IPS-18a (cell line): ENCODE measurements at regions not wholly inside any gene's neighbourhood (a gene's known extent, or its start where the extent isn't known, plus 50 kb on each side); places are given as distances from the start of the nearest gene placed in this dataset.

Experiments
- H3K27ac ChIP-seq: one replicate; pipeline ENCODE4 v1.5.1; 2013; ENCODE audit warnings: low read length
- H3K27me3 ChIP-seq: one replicate; pipeline ENCODE4 v1.6.1; 2013; ENCODE audit warnings: mild to moderate bottlenecking, low read length; ENCODE audit not compliant: control insufficient read depth, insufficient read depth
- H3K36me3 ChIP-seq: one replicate; pipeline ENCODE4 v1.6.1; 2013; ENCODE audit warnings: low read depth, low read length; ENCODE audit not compliant: control insufficient read depth
- H3K4me1 ChIP-seq: one replicate; pipeline ENCODE4 v1.6.1; 2013; ENCODE audit warnings: low read depth, low read length; ENCODE audit not compliant: control insufficient read depth
- H3K4me3 ChIP-seq: one replicate; pipeline ENCODE4 v1.5.1; 2013; ENCODE audit warnings: low read length
- H3K9ac ChIP-seq: one replicate; pipeline ENCODE4 v1.6.1; 2013; ENCODE audit warnings: mild to moderate bottlenecking, low read length, moderate library complexity
- H3K9me3 ChIP-seq: one replicate; pipeline ENCODE4 v1.6.1; 2013; ENCODE audit warnings: low read depth, low read length; ENCODE audit not compliant: control insufficient read depth

DNA sequence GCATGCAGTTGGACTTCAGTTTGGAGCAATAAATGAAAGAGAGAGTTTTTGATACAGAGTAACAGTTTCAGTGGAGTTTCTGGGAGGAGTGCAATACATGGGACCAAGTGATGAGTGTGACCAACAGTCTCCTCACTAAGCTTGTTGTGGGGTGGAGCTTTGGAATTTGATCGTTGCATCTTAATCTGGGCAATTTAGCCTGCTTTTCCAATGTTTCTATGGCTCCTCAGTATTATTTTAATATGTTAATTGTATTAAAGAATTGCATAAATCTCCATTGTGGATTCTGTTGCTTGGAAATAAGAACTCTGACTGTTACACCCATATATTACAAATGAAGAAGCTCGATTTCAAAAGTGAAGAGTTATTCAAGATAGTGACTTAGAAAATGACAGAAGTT is 446.6 kb upstream of the LRATD1 start:
- Histone ChIP-seq H3K27me3 (no peaks in the 10 kb centered on the region), H3K4me3 (no peak overlapping the region), H3K9me3 (peaks cover 2% of the 10 kb centered on the region), H3K9ac (no peak overlapping the region), H3K4me1 (no peaks in the 10 kb centered on the region), H3K27ac (no peak overlapping the region), H3K36me3 (no peaks in the 10 kb centered on the region)

DNA sequence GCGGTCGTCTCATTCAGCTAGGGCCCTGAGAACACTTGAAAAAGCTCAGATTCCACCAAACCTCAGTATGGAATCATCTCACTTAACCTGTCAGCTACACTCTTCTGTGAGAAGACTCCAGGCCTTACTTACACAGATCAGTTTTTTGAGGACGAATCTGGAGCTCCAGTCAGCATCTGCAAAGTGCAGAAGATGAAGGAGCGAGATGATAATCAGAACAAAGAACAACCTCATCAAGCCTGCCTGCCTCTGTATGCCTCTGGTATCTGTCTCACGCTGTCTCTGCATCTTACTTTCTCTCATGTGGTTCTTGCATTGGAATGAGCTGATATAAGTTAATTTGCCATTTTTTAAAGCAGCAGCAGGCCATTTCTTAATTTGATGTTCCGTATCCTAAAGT is 444.1 kb upstream of the LRATD1 start:
- H3K9me3 ChIP-seq = peaks cover under 1% of the 10 kb centered on the region
- no peak overlapping the region for H3K9ac ChIP-seq
- H3K36me3 ChIP-seq = no peaks in the 10 kb centered on the region
- no peaks in the 10 kb centered on the region for H3K4me1 ChIP-seq
- no peak overlapping the region for H3K4me3 ChIP-seq
- H3K27me3 ChIP-seq = no peaks in the 10 kb centered on the region
- no peak overlapping the region for H3K27ac ChIP-seq

DNA sequence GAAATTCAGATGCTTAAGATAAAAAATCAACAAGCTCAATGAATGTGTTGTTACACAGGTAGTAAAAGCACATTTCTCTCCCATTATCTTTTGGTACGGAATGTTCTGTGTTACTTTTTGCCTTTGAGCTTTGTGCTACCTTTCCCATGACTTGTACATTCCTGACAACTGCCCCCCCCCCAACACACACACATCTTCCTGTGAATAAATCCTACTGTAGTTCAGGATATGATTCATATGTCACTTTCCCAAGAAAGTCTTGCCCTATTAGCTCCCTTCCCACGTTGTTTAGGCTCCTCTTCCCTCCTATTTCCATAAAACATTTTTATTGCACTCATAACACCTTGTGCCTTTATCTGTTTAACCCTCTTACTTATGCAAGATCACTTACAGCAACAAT is 442.6 kb upstream of the LRATD1 start:
- H3K4me1 ChIP-seq = no peaks in the 10 kb centered on the region
- no peak overlapping the region for H3K4me3 ChIP-seq
- no peaks in the 10 kb centered on the region for H3K36me3 ChIP-seq
- no peak overlapping the region for H3K27ac ChIP-seq
- no peak overlapping the region for H3K9ac ChIP-seq
- no peaks in the 10 kb centered on the region for H3K27me3 ChIP-seq
- H3K9me3 ChIP-seq = no peaks in the 10 kb centered on the region

DNA sequence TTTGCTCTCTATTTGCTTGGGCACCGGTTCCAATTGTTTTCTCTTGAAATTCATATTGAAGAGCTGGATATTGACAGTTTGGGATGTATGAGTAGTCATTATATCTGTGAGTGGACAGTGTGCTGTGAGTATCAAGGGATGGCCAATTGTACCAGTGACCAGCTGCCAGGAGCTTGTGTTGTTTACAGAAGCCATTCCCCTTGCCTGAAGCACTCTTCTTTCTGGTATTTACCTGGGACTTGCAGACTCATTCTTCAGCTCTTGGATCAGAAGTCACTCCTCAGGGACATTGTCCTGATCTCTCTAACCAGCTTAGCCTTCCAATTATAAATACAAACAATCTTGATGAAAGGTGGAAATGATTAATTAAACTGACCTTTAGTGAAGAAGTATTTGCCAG is 438.3 kb upstream of the LRATD1 start:
- Histone ChIP-seq H3K36me3 (no peaks in the 10 kb centered on the region), H3K9me3 (no peaks in the 10 kb centered on the region), H3K4me3 (no peak overlapping the region), H3K9ac (no peak overlapping the region), H3K27me3 (no peaks in the 10 kb centered on the region), H3K4me1 (peaks cover 18% of the 10 kb centered on the region), H3K27ac (no peak overlapping the region)

DNA sequence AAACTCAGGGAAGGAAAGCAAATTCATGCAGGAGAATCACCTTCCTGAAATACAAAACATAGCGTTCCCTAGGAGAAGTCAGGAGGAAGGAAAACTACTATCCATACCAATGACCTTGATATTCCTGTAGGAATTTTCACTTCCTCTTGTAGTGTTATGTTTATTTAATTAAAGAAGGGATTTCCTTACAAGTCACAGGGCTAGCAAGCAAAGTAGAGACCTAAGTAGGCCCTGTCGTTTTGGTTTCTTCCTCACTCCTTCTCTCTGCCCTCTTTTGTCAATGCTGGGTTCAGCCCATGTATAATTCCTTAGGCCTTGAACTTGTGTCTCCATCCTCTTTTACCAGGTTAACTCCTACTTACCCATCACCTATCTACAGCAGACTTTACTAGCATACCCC is 435.2 kb upstream of the LRATD1 start:
- Histone ChIP-seq H3K9ac (no peak overlapping the region), H3K36me3 (no peaks in the 10 kb centered on the region), H3K27me3 (no peaks in the 10 kb centered on the region), H3K4me1 (peaks cover 18% of the 10 kb centered on the region), H3K9me3 (no peaks in the 10 kb centered on the region), H3K4me3 (no peak overlapping the region), H3K27ac (no peak overlapping the region)

DNA sequence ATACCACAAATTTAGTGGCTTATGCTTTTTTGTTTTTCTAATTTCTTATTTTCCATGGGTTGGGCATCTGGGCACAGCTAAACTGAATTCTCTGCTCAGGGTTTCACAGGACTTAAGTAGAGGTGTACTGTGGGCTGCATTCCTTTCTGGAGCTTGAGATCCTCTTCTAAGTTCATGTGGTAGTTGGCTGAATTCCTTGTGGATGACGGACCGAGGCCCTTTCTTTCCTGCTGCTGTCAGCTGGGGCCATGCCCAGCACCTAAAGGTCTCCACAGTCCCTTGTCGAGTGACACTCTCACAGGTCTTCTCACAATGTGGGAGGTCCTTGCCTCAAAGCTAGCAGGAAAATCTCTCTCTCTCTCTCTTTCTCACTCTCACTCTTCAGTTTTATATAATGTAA is 433.5 kb upstream of the LRATD1 start:
- Histone ChIP-seq H3K27me3 (no peaks in the 10 kb centered on the region), H3K9me3 (no peaks in the 10 kb centered on the region), H3K4me1 (peaks cover 18% of the 10 kb centered on the region), H3K27ac (no peak overlapping the region), H3K36me3 (no peaks in the 10 kb centered on the region), H3K4me3 (no peak overlapping the region), H3K9ac (no peak overlapping the region)

DNA sequence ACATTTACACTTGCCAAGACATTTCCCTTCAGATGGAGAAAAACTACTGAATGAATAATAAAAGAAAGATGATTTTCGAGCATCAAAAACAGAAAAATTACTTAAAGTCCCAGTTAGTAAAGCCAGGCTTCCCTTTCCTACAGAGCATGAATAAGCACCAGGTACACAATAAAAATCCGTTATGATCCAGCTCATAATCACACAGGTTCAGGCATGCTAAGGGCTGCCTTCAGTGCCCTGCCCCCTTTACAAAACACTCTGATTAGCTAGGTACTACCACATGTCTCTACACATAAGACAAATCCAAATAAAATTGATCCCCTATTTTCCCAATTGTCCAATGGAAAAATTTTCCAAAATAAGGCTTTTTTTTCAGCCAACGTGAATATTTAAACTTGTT is 413.2 kb upstream of the LRATD1 start:
- no peaks in the 10 kb centered on the region for H3K4me1 ChIP-seq
- no peaks in the 10 kb centered on the region for H3K36me3 ChIP-seq
- no peak overlapping the region for H3K9ac ChIP-seq
- H3K27me3 ChIP-seq = no peaks in the 10 kb centered on the region
- no peaks in the 10 kb centered on the region for H3K9me3 ChIP-seq
- H3K4me3 ChIP-seq = no peak overlapping the region
- no peak overlapping the region for H3K27ac ChIP-seq

DNA sequence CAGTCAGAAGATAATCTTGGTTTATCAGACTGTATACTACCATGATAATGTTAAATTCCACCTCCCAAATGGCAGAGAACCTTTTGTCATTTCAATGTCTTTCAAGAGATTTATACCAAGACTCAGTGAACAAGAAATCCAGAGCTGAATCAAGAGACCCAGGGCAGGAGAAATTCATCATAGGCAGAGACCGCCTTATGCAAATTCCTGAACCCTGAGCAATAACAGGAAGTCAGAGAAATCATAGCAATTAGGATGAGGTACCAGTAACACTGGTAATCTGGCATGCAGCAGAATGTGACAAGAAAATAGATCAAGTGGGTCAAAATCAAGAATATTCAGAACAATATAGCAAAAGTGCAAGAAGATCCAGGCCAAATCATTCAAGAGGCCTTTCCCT is 412.4 kb upstream of the LRATD1 start:
- Histone ChIP-seq H3K9ac (no peak overlapping the region), H3K9me3 (no peaks in the 10 kb centered on the region), H3K36me3 (no peaks in the 10 kb centered on the region), H3K27ac (no peak overlapping the region), H3K27me3 (no peaks in the 10 kb centered on the region), H3K4me1 (no peaks in the 10 kb centered on the region), H3K4me3 (no peak overlapping the region)

DNA sequence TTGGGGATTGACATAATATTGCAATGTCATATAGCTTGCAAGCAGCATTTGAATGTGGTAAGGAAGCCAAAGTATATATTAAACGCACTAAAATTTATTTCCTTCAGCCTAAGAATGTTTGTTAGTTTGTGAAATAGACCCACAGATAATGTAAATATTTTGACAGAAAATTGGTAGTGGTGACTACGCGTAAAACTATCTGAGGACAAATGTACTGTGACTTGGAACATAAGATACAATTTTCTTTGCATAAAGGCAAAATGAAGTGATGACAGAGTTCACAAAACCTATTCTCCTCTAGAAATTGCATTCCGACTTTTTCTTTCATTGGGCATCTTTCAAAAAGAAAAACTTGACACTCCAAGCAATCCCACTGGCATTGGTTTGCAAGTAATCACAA is 411.1 kb upstream of the LRATD1 start:
- Histone ChIP-seq H3K27ac (no peak overlapping the region), H3K36me3 (no peaks in the 10 kb centered on the region), H3K27me3 (no peaks in the 10 kb centered on the region), H3K4me3 (no peak overlapping the region), H3K4me1 (no peaks in the 10 kb centered on the region), H3K9me3 (no peaks in the 10 kb centered on the region), H3K9ac (no peak overlapping the region)

DNA sequence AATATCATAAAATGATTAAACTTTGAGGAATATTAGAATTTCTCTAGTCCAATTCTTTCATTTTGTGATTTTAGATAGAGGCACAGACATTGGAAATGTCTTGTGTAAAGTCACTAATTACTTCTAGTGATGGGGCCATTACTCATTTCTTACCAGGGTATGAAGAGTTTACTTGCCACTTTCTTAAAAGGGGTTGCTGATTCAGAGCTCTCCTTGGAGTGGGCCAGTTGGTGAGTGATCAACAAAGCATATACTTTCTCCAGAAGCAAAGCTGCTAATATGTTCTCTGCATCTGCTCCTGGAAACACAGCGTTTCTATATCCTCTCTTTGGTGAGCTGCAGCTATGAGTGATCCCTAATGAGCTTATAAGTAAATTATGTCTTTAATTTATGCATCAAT is 408.9 kb upstream of the LRATD1 start:
- H3K9me3 ChIP-seq = no peaks in the 10 kb centered on the region
- H3K9ac ChIP-seq = no peak overlapping the region
- no peak overlapping the region for H3K4me3 ChIP-seq
- no peak overlapping the region for H3K27ac ChIP-seq
- H3K27me3 ChIP-seq = no peaks in the 10 kb centered on the region
- H3K36me3 ChIP-seq = no peaks in the 10 kb centered on the region
- no peaks in the 10 kb centered on the region for H3K4me1 ChIP-seq

DNA sequence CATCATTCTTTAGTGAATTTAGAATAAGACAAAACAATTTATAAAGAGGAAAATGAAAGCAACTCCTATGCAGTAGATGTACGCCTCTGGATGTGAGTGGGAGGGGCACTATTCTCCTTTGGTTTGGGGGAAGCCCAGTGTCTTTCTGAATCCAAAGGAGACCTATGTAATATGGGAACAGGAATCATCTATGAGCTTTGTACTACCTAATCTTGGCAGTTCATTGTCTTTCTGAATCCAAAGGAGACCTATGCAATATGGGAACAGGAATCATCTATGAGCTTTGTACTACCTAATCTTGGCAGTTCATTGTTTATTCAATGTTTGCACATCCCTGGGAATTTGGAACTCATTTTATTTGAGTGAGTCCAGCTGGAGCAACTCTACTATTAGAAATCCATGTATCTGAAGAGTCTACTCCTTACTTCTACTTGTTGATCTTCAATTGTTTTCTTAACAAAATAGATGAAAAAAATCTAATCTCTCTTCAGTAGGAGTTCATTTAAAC is 401.1 kb upstream of the LRATD1 start:
- peaks cover 34% of the 10 kb centered on the region for H3K4me1 ChIP-seq
- no peak overlapping the region for H3K27ac ChIP-seq
- H3K9me3 ChIP-seq = no peaks in the 10 kb centered on the region
- H3K4me3 ChIP-seq = peak overlapping the region; percentile 1
- H3K9ac ChIP-seq = no peak overlapping the region
- H3K36me3 ChIP-seq = no peaks in the 10 kb centered on the region
- H3K27me3 ChIP-seq = peaks cover 19% of the 10 kb centered on the region

DNA sequence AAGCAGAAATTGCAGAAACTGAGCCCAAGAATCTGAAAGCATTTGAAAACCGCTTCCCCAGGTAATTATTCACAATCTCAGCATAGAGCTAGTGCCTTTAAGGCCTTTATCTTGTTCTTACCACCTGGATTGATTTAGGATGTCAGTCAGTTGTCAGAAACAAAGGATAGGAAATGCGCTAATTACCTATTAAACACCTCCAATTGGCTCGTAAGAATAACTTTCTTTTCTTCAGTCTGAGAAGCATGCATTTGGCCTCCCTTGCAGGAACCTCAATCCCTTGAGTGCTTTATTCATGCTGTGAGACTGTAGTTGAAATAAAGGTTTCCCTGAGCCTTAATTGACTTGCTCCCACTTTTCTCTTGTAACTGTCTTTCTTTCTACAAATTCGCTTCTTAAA is 400.3 kb upstream of the LRATD1 start:
- peaks cover 34% of the 10 kb centered on the region for H3K4me1 ChIP-seq
- H3K9me3 ChIP-seq = no peaks in the 10 kb centered on the region
- H3K9ac ChIP-seq = no peak overlapping the region
- peak overlapping the region; percentile 1 for H3K4me3 ChIP-seq
- no peak overlapping the region for H3K27ac ChIP-seq
- no peaks in the 10 kb centered on the region for H3K36me3 ChIP-seq
- H3K27me3 ChIP-seq = peaks cover 19% of the 10 kb centered on the region
